SKM-1 treated with dmso at 0.1 percent for 144 hours (cell line): ENCODE measurements at regions not wholly inside any gene's neighbourhood (a gene's known extent, or its start where the extent isn't known, plus 50 kb on each side); places are given as distances from the start of the nearest gene placed in this dataset.
"Not testable (repeated sequence)": the region's sequence is repeated elsewhere in the genome, so short reads cannot be mapped to it uniquely, and the experiment has no call there.

ENCODE experiments used
- DNase-seq: peaks from one replicate; lab custom pipeline; 2025; ENCODE audit not compliant: unreplicated experiment; lab: John Stamatoyannopoulos, UW

DNA sequence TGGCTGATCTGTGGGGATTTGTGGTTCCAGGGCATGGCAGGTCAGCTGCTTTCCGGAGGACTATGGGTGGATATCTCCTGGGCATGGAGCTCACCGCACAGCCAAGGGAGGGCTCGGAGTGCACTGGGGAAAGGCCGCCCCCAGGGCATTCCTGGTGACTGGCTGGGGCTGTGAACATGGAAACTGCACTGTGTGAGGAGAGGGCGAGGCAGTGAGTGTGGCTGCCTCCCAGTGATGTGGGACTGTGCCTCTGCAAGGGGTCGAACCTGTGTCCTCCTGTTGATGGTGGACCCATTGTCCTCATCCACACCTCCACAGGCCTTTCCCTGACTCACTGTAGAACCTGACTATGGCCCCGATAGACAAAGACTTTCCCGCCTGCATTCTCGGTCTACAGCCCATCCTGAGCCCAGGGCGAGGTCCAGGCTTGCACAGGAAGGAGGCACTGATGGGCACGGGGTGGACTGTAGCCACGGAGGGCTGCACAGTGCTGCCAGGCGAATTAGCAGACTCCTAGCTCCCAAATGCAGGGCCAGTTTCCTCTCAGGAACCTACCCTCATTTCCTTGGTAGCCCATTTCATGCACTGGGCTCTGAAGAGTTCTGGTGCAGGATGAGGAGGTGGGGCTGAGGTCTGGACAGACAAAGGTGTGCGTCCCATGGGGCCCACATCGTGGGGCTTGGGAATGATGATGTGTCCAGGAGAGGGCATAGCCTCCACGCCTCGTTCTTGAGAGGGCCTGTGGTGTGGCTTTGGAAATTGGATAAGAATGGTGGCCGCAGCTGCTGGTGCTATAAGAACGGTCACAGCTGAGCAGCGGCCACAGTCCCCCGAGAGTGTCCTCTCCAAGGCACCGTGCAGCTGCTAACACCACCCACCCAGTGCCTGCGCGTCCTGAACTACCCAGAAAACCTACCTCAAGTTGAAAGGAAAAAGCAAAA is 415.1 kb downstream of the TMEM121 start:
- DNase-seq = no peak

- DNase-seq = not testable (repeated sequence)
These were observed 416.3 kb downstream of the TMEM121 start for GRCh38 chr14:105942725-105943124.

DNA sequence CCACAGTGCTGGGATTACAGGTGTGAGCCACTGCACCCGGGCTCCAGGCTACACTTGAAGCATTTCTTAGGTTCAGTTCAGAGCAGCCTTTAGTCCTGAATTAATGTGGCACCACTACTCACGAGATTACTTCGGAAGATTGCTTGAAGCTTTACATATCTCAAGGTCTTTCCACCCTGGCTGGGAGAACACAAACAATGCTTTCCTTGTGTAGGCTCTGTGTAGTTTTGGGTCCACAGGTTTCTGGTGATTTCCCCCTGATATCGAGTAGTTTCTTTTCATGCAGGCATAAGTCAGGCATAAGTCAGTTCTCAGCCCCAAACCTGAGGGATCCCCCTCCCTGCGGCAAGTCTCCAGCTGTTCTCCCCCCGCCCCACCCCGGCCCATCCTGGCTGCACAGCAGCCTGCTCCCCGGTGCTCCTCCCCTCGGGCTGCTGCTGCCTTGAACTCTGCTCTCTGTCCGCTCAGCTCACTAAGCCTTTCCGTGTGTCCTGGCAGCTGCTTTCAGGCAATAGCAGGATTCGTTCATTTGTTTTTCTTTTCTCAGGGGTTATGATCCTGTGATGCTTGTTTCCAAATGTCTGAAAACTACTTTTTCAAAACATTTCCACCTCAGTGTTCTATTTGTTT is 417.7 kb downstream of the TMEM121 start:
- no peak for DNase-seq

DNA sequence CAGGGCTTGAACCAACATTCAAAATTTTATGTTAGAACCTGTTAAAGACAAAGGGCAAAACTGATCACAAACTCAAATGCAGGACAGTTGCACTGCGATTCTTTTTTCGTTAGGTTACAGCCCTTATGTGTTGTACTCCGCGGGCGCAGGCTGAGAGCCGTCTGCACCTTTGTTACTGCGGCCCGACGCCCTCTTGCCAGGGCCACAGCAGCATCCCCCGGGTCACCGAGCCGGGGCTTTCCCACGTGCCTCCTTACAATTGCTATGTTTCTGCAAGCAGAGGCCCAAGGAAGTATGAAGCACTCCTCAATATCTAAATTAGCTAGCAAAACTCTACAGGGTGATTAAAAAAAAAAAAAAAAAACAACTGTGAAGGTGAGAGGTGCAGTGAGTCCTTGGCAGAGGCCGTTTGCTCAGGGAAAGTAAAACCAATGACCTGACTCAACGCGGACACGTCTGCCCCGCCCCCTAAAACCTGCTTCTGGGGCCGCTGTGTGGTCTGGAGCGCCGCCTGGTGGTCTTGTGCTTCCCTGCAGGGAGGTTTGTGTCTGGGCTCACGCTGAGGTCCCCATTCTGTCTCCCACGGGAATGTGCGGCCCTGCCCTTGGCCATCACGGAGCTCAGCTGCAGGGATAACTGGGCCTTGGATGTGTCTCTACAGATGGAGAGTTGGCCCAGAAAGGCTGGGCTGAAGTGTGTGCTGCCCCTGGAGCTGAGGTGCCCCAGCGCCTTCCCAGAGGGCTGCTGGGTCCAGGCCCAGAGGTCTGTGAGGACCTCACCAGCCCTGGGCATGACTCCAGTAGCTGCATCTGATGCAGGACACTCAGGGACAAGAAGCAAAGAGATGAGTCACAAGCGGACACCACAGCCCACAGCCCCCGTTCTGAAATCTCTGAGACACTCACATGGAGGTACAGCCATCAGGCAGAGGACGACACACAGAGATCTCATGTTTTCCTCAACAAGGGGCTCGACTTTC is 418.5 kb downstream of the TMEM121 start:
- DNase-seq = no peak

DNA sequence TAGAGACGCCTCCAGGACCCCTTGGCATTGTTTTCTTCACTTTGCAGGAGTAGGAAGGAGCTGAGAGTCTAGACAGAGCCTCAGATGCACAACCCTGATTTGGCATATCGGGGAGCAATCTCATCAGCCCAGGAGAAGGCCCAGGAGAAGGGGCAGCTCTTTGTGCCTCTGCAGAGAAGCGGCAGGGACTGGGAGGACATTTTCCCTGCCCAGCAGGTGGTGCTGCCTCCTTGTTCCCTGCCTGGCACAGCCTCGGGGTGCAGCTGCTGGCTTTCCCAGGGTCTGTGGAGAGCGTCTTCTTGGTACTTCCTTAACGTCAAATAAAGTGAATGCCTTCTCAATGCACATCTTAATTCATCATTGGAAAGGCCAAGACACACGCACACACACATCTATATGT is 419.5 kb downstream of the TMEM121 start:
- no peak for DNase-seq

- no peak for DNase-seq
These were observed 421.2 kb downstream of the TMEM121 start for GRCh38 chr14:105947599-105947998.

GRCh38 chr14:105948955-105949354 is 422.6 kb downstream of the TMEM121 start:
- DNase-seq = peak; percentile 2

DNA sequence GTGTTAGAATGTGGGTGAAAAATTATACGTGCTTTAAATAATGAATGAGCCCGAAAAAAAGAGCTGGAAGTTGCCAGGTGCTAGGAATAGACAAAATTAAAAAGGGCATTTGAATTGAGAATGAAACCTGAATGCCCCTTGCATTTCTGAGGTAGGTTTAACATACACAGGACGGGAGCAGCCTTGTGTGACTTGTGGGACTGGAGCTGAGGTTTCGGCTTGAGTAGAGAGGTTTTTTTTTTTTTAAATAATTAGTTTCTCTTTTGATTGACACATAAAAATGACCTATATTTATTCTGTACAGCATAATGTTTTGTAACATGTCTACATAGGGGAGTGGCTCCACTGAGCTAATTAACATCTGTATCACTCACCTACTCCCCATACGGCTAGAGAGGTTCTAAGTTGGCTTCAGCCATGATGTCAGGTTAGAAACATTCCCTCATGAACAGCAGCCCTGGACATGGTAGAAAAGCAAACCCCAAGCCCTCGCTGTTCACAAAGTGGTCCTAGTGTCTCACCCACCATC is 424.0 kb downstream of the TMEM121 start:
- not testable (repeated sequence) for DNase-seq

DNA sequence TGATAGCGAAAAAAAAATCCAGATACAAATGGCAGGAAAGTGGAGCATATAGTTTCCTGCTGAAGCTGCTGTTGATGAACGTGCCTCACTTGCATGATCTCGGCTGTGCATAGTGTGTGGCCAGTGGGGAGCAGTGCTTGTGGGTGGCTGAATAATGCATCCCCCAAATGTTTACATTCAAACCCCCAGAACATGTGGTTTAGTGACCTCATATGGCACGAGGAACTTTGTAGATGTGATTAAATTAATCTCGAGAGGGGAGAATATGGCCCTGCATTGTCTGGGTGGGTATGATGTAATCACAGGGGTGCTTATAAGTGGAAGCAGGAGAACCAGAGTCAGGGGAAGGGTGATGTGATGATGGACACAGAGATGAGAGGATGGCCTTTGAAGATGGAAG is 425.0 kb downstream of the TMEM121 start:
- no peak for DNase-seq

- DNase-seq = no peak
These were observed 425.8 kb downstream of the TMEM121 start for GRCh38 chr14:105952222-105952621.

DNA sequence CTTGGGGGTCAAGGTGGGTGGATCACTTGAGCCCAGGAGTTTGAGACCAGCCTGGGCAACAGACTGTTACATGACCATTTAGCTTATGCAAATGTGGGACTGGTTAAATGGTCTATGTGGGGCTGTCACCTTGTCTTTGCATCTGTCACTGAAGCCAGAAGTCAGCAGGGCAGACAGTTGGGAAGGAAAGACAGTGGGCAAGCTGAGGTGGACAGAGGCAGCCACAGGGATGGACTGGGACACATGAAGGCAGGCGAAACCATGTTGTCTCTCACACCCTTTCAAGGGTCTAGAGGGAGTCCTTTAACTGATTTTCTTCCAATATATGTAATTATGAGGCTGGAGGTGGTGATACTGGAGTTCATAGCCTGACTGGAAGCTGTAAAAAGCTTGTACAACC is 426.4 kb downstream of the TMEM121 start:
- no peak for DNase-seq

DNA sequence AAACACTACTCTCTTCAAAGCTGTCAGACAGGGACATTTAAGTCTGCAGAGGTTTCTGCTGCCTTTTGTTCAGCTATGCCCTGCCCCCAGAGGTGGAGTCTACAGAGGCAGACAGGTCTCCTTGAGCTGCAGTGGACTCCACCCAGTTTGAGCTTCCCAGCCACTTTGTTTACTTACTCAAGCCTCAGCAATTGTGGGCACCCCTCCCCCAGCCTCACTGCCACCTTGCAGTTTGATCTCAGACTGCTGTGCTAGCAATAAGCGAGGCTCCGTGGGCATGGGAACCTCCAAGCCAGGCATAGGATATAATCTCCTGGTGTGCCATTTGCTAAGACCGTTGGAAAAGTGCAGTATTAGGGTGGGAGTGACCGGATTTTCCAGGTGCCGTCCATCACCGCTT is 435.2 kb downstream of the TMEM121 start:
- DNase-seq = not testable (repeated sequence)

DNA sequence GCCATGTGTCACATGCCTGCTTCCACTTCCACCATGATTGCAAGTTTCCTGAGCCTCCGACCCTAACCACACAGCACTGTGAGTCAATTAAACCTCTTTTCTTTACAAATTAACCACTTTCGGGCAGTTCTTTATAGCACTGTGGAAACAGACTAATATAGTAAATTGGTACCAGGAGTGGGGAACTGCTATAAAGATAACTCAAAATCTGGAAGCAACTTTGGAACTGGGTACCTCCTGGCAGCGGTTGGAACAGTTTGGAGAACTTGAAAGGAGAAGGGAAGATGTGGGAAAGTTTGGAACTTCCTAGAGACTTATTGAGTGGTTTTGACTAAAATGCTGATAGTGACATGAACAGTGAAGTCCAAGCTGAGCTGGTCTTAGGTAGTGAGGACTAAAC is 436.1 kb downstream of the TMEM121 start:
- no peak for DNase-seq

DNA sequence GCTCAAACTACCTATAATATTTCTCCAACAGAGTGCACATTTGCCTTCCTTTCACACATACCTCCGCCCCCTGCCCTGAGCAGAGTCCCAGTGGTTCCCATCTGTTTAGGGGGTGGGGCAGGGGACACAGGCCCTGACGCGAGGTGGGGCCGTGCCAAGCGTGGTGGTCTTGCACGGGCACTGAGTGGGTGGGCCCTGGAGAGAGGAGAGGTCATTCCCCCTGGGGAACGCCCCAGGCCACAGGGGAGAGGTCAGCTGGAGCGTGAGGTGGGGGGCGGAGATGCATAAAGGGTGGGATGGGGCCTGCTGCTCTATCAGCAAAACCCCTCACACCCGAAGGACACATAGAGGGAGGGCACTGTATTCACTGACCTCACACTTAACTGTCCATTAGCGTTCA is 441.9 kb downstream of the TMEM121 start:
- no peak for DNase-seq

GRCh38 chr14:105969026-105969425 is 442.6 kb downstream of the TMEM121 start:
- DNase-seq = not testable (repeated sequence)

DNA sequence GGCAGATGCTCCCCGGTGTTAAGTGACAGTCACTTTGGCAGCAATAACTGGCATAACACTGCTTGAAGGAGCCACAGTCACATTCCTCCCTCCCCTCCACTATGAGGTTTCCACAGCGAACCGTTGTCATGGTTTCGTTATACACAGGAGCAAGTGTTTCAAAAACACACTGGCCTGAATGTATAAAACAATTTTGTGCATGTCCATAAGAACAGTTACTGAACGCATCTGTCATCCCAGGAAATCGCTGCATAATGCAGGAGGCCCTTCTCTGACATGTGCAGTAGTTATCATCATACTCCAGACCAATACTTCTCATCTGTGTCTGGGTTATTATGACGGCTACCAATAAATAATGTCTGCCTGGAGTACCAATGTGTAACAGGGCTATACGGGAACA is 444.4 kb downstream of the TMEM121 start:
- not testable (repeated sequence) for DNase-seq

GRCh38 chr14:105971593-105972500 is 445.5 kb downstream of the TMEM121 start:
- no peak for DNase-seq

DNA sequence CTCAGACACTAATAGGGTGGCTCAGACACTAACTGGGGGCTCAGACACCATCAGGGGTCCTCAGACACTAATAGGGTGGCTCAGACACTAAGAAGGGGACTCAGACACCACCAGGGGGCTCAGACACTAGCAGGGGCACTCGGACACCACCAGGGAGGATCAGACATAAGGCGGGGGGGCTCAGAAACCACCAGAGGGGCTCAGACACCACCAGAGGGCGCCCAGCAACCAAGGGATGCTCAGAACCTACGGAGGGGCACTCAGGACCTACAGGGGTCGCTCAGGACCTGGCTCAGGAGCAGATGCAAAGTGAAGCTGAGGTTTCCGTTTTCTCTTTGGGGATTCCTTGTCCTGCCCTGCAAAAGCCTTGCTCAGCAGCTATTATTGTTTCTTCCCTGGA is 448.5 kb downstream of the TMEM121 start:
- DNase-seq = no peak

DNA sequence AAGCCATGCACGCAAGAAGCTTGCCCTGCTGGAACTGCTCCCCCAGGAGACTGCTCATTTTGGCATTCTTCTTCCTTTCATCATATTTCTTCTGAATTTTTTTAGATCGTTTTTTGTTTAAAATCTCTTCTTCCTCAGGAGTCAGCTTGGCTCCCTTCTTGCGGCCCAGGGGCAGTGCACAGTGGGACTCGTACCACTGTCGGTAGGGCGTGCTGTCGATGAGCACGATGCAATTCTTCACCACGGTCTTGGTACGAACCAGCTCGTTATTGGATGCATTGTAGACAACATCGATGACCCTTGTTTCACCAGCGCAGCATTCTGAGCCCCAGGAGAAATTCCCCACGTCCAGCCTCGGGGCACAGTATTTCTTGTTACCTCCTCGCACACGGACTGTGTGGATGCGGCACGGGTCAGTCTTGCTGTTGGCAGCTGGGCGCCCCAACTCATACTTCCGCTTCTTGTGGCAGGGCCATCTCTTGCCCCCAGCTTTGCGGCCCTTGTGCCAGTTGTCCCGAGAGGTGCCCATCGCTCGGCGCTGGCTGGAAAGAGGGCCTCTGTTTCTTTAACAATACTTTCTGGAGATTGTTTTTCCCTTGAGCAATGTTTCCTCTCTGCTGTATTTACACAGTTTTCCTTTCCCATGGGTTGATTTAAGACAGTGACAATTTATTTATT is 452.4 kb downstream of the TMEM121 start:
- no peak for DNase-seq
